ENCODE measurements at regions not wholly inside any gene's neighbourhood (a gene's known extent, or its start where the extent isn't known, plus 50 kb on each side); places are given as distances from the start of the nearest gene placed in this dataset.

- Histone ChIP-seq H3T11ph (ENCODE audit: low read length) (no peak overlapping the region), H3K79me1 (ENCODE audit: insufficient read depth, low read depth, low read length, poor library complexity, severe bottlenecking) (no peaks in the 10 kb centered on the region), H4K8ac (replicated peaks; ENCODE audit: insufficient read length, low read depth, low read length) (no peak overlapping the region), H2BK120ac (ENCODE audit: low read depth, low read length, poor library complexity, severe bottlenecking) (no peak overlapping the region), H3K79me2 (ENCODE audit: insufficient read depth, low read length) (no peaks in the 10 kb centered on the region), H2BK5ac (ENCODE audit: insufficient read length, low read length) (no peak overlapping the region), H3K56ac (ENCODE audit: insufficient read length, low read depth, low read length) (no peak overlapping the region), H3K27me3 (ENCODE audit: insufficient read depth, low read length) (no peaks in the 10 kb centered on the region), H2BK20ac (ENCODE audit: low read depth, low read length, poor library complexity, severe bottlenecking) (no peak overlapping the region), H2BK12ac (ENCODE audit: insufficient read length, low read depth, low read length) (no peak overlapping the region), H2AK5ac (ENCODE audit: insufficient read length, low read length) (no peak overlapping the region), H3K9me3 (ENCODE audit: control insufficient read depth, low read depth, low read length) (no peaks in the 10 kb centered on the region), H3K23ac (ENCODE audit: insufficient read length, low read depth, low read length) (no peak overlapping the region), H3K14ac (ENCODE audit: insufficient read depth, low read length) (no peak overlapping the region), H3K23me2 (ENCODE audit: insufficient read length, low read depth, low read length, poor library complexity, severe bottlenecking) (no peaks in the 10 kb centered on the region), H4K91ac (ENCODE audit: insufficient read length, low read depth, low read length) (no peak overlapping the region), H3K4ac (ENCODE audit: low read depth, low read length) (no peak overlapping the region), H2AFZ (ENCODE audit: low read length) (no peak overlapping the region), H2BK15ac (ENCODE audit: low read depth, low read length) (no peak overlapping the region), H3K4me1 (ENCODE audit: insufficient read depth, low read length) (0 out of 2 replicates have a peak, but pooled peaks cover 2% of the 10 kb centered on the region), H3K27ac (ENCODE audit: insufficient read length, low read depth, low read length) (no peak overlapping the region), H3K4me2 (ENCODE audit: insufficient read depth, insufficient read length, low read length) (no peak overlapping the region), H4K5ac (ENCODE audit: insufficient read length, low read depth, low read length) (no peak overlapping the region), H3K9ac (ENCODE audit: extremely low read depth, insufficient read length, low read length) (no peak overlapping the region), H3K18ac (ENCODE audit: insufficient read length, low read depth, low read length) (no peak overlapping the region), H4K20me1 (ENCODE audit: control insufficient read depth, insufficient read depth, insufficient read length) (no peaks in the 10 kb centered on the region)
- no peaks in the 10 kb centered on the region; the same call in 1 of the 2 replicates for H3K27me3 Mint-ChIP-seq (ENCODE audit: low read depth)
- H3K9me3 Mint-ChIP-seq = no peaks in the 10 kb centered on the region
- DNase-seq = no peak
- TF ChIP-seq, protein P1, sequence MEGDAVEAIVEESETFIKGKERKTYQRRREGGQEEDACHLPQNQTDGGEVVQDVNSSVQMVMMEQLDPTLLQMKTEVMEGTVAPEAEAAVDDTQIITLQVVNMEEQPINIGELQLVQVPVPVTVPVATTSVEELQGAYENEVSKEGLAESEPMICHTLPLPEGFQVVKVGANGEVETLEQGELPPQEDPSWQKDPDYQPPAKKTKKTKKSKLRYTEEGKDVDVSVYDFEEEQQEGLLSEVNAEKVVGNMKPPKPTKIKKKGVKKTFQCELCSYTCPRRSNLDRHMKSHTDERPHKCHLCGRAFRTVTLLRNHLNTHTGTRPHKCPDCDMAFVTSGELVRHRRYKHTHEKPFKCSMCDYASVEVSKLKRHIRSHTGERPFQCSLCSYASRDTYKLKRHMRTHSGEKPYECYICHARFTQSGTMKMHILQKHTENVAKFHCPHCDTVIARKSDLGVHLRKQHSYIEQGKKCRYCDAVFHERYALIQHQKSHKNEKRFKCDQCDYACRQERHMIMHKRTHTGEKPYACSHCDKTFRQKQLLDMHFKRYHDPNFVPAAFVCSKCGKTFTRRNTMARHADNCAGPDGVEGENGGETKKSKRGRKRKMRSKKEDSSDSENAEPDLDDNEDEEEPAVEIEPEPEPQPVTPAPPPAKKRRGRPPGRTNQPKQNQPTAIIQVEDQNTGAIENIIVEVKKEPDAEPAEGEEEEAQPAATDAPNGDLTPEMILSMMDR (conservative IDR thresholded peaks at IDR 0.05) = no peak
- H3K27ac Mint-ChIP-seq = no peak overlapping the region
- WGBS (ENCODE audit: extremely low coverage, insufficient read length, low lambda C conversion rate) = no CpG with 5 or more reads among the region's 2 CpGs
- H3K36me3 Mint-ChIP-seq (ENCODE audit: insufficient read depth in 1 of 3, low read depth in 3 of 3) = no peaks in the 10 kb centered on the region
- H3K4me3 Mint-ChIP-seq = no peak overlapping the region
- H3K4me1 Mint-ChIP-seq = no peaks in the 10 kb centered on the region
Measured at GRCh38 chr13:76383676-76384461, 502.3 kb downstream of the KCTD12 start.
